CD4-positive, alpha-beta T cell (primary cell): ENCODE measurements at regions not wholly inside any gene's neighbourhood (a gene's known extent, or its start where the extent isn't known, plus 50 kb on each side); places are given as distances from the start of the nearest gene placed in this dataset.

ENCODE experiments used
- ATAC-seq: fragments of 200-7000 bp; cut with Tn5 transposase; one replicate; pipeline ENCODE4 v1.10.0; 2022; ENCODE audit warnings: mild to moderate bottlenecking; ENCODE audit not compliant: poor library complexity
- CTCF ChIA-PET: fragments of 350-600 bp; sonication (Branson Sonifier 250); formaldehyde crosslinking; loops from one replicate; lab custom pipeline; 2021; ENCODE audit warnings: antibody characterized with exemption, inconsistent platforms; lab: Charles Lee
- POLR2A ChIA-PET: fragments of 350-600 bp; sonication (Branson Sonifier 250); formaldehyde crosslinking; loops from one replicate; lab custom pipeline; 2021; ENCODE audit warnings: antibody characterized with exemption, inconsistent platforms; lab: Charles Lee
- DNase-seq, 14 experiments: peaks; one replicate each; pipeline ENCODE4 v3.0.0-alpha.2; 2013 to 2020; ENCODE audit warnings: mixed read lengths in 2 of 14
- H3K27ac ChIP-seq, 2 donors: one replicate each; pipeline versions ENCODE4 v1.5.1 to v1.7.0; 2013; ENCODE audit warnings: low read length in 2 of 2, low read depth in 1 of 2, mild to moderate bottlenecking in 1 of 2
- H3K27me3 ChIP-seq, 2 experiments: 1 replicate in 1 of 2; 2 replicates in 1 of 2; pipeline versions ENCODE4 v1.6.1 to v1.7.0; 2013; ENCODE audit warnings: low read length in 2 of 2, control low read depth in 1 of 2, mild to moderate bottlenecking in 1 of 2, moderate library complexity in 1 of 2; ENCODE audit not compliant: insufficient read depth in 2 of 2, control insufficient read depth in 1 of 2
- H3K36me3 ChIP-seq: one replicate; pipeline ENCODE4 v1.6.1; 2013; ENCODE audit warnings: low read length, control low read depth; ENCODE audit not compliant: insufficient read depth
- H3K4me1 ChIP-seq: one replicate; pipeline ENCODE4 v1.6.1; 2013; ENCODE audit warnings: low read length, control low read depth; ENCODE audit not compliant: insufficient read depth
- H3K4me3 ChIP-seq: one replicate; pipeline ENCODE4 v1.5.1; 2013; ENCODE audit warnings: mild to moderate bottlenecking, low read length, moderate library complexity
- H3K9me3 ChIP-seq, 2 experiments: 1 replicate in 1 of 2; 2 replicates in 1 of 2; pipeline versions ENCODE4 v1.6.1 to v1.7.0; 2013; ENCODE audit warnings: low read length in 2 of 2, mild to moderate bottlenecking in 2 of 2, control low read depth in 1 of 2, moderate library complexity in 1 of 2; ENCODE audit not compliant: control insufficient read depth in 1 of 2, insufficient read depth in 1 of 2
- H3K27ac Mint-ChIP-seq: one replicate; pipeline ENCODE4 v1.8.0; 2020; ENCODE audit warnings: mixed read lengths
- H3K27me3 Mint-ChIP-seq: one replicate; pipeline ENCODE4 v1.8.0; 2021; ENCODE audit warnings: mixed read lengths
- H3K36me3 Mint-ChIP-seq: one replicate; pipeline ENCODE4 v1.8.0; 2021; ENCODE audit warnings: low read depth, mixed read lengths
- H3K4me1 Mint-ChIP-seq: one replicate; pipeline ENCODE4 v1.8.0; 2021; ENCODE audit warnings: low read depth, mixed read lengths
- H3K4me3 Mint-ChIP-seq: one replicate; pipeline ENCODE4 v1.8.0; 2020; ENCODE audit warnings: mild to moderate bottlenecking, mixed read lengths
- H3K9me3 Mint-ChIP-seq: one replicate; pipeline ENCODE4 v1.8.0; 2020; ENCODE audit warnings: mixed read lengths
- CTCF ChIP-seq: fragments of 200-600 bp; IDR thresholded peaks from one replicate; pipeline ENCODE4 v1.8.0; 2022; ENCODE audit warnings: antibody characterized with exemption, mild to moderate bottlenecking
- intact Hi-C, 2 experiments: fragments of 100-400 bp; cut with DNase I in 1 of 2; cut with micrococcal nuclease in 1 of 2; formaldehyde crosslinking; loops; one replicate each; pipeline versions ENCODE4 v1.15.1 to v1.9.0; 2023 to 2025; cut with DNase I, micrococcal nuclease

GRCh38 chr1:47593013-47593568 is 155.2 kb downstream of the FOXD2 start:
- no peak for ATAC-seq
- H3K4me3 Mint-ChIP-seq = no peak overlapping the region
- no peaks in the 10 kb centered on the region for H3K9me3 Mint-ChIP-seq
- no peaks in the 10 kb centered on the region for H3K4me1 Mint-ChIP-seq
- no peak for TF ChIP-seq CTCF
- H3K36me3 ChIP-seq = no peaks in the 10 kb centered on the region
- ChIA-PET POLR2A (no interaction called here), CTCF (no interaction called here)
- H3K4me3 ChIP-seq = no peak overlapping the region
- H3K27ac Mint-ChIP-seq = no peak overlapping the region
- intact Hi-C loops = no loop called here
- no peaks in the 10 kb centered on the region for H3K4me1 ChIP-seq
- H3K36me3 Mint-ChIP-seq = no peaks in the 10 kb centered on the region
- peaks cover 54% of the 10 kb centered on the region for H3K27me3 Mint-ChIP-seq
- peaks cover 0 to 7% of the 10 kb centered on the region in 2 experiments for H3K9me3 ChIP-seq
- DNase-seq = no peak
- H3K27me3 ChIP-seq = peaks cover 40 to 43% of the 10 kb centered on the region in 2 experiments
- no peak overlapping the region for H3K27ac ChIP-seq

- Histone ChIP-seq H3K36me3 (no peaks in the 10 kb centered on the region), H3K27me3 (peaks cover 34 to 38% of the 10 kb centered on the region in 2 experiments), H3K9me3 (peaks cover 0 to 7% of the 10 kb centered on the region in 2 experiments), H3K4me3 (no peak overlapping the region), H3K27ac (no peak overlapping the region), H3K4me1 (no peaks in the 10 kb centered on the region)
- Mint-ChIP-seq H3K27me3 (peaks cover 54% of the 10 kb centered on the region), H3K4me3 (no peak overlapping the region), H3K9me3 (no peaks in the 10 kb centered on the region), H3K27ac (no peak overlapping the region), H3K4me1 (no peaks in the 10 kb centered on the region), H3K36me3 (no peaks in the 10 kb centered on the region)
- intact Hi-C loops = no loop called here
- ATAC-seq (no peak), DNase-seq (no peak)
- CTCF ChIA-PET = no interaction called here
- no peak for TF ChIP-seq CTCF
- POLR2A ChIA-PET = no interaction called here
Observed at GRCh38 chr1:47593598-47594285, 155.9 kb downstream of the FOXD2 start.

GRCh38 chr1:47594627-47595026 is 156.8 kb downstream of the FOXD2 start:
- no peaks in the 10 kb centered on the region for H3K4me1 ChIP-seq
- intact Hi-C loops = no loop called here
- Mint-ChIP-seq H3K4me1 (no peaks in the 10 kb centered on the region), H3K36me3 (no peaks in the 10 kb centered on the region), H3K9me3 (peaks cover 4% of the 10 kb centered on the region), H3K27ac (no peak overlapping the region), H3K4me3 (no peak overlapping the region), H3K27me3 (peaks cover 53% of the 10 kb centered on the region)
- no peak overlapping the region for H3K27ac ChIP-seq
- ChIA-PET POLR2A (no interaction called here), CTCF (no interaction called here)
- peaks cover 0 to 7% of the 10 kb centered on the region in 2 experiments for H3K9me3 ChIP-seq
- no peaks in the 10 kb centered on the region for H3K36me3 ChIP-seq
- H3K27me3 ChIP-seq = peaks cover 33 to 37% of the 10 kb centered on the region in 2 experiments
- ATAC-seq = no peak
- no peak for DNase-seq
- H3K4me3 ChIP-seq = no peak overlapping the region
- no peak for TF ChIP-seq CTCF
